ENCODE measurements at regions not wholly inside any gene's neighbourhood (a gene's known extent, or its start where the extent isn't known, plus 50 kb on each side); places are given as distances from the start of the nearest gene placed in this dataset.

- Histone ChIP-seq H3K36me3 (ENCODE audit: insufficient read depth, low read length) (no peaks in the 10 kb centered on the region), H3K79me2 (ENCODE audit: low read length) (no peaks in the 10 kb centered on the region), H3K9me3 (ENCODE audit: low read length) (no peaks in the 10 kb centered on the region), H3K4me1 (ENCODE audit: low read length) (no peaks in the 10 kb centered on the region), H3K27ac (ENCODE audit: low read length) (no peak overlapping the region), H3K4me2 (ENCODE audit: low read depth, low read length, poor library complexity, severe bottlenecking) (no peak overlapping the region), H3K27me3 (ENCODE audit: low read length) (no peaks in the 10 kb centered on the region), H4K20me1 (ENCODE audit: insufficient read depth, low read depth, low read length) (no peaks in the 10 kb centered on the region), H3K4me3 (ENCODE audit: low read length) (no peak overlapping the region), H3K9me2 (replicated peaks; ENCODE audit: insufficient read depth, low read length) (no peaks in the 10 kb centered on the region), H2AFZ (ENCODE audit: low read length) (no peak overlapping the region), H3K9ac (ENCODE audit: low read length) (no peak overlapping the region)
- DNase-seq, result no peak
Observed at GRCh38 chr10:88179831-88180230, 316.4 kb downstream of the PTEN start.

GRCh38 chr10:88181902-88182600, 318.6 kb downstream of the PTEN start:
- Histone ChIP-seq H4K20me1 (ENCODE audit: insufficient read depth, low read depth, low read length) (no peaks in the 10 kb centered on the region), H2AFZ (ENCODE audit: low read length) (no peak overlapping the region), H3K9ac (ENCODE audit: low read length) (no peak overlapping the region), H3K4me1 (ENCODE audit: low read length) (no peaks in the 10 kb centered on the region), H3K27me3 (ENCODE audit: low read length) (no peaks in the 10 kb centered on the region), H3K36me3 (ENCODE audit: insufficient read depth, low read length) (no peaks in the 10 kb centered on the region), H3K79me2 (ENCODE audit: low read length) (no peaks in the 10 kb centered on the region), H3K9me3 (ENCODE audit: low read length) (no peaks in the 10 kb centered on the region), H3K4me2 (ENCODE audit: low read depth, low read length, poor library complexity, severe bottlenecking) (no peak overlapping the region), H3K4me3 (ENCODE audit: low read length) (no peak overlapping the region), H3K9me2 (replicated peaks; ENCODE audit: insufficient read depth, low read length) (no peaks in the 10 kb centered on the region), H3K27ac (ENCODE audit: low read length) (no peak overlapping the region)
- no peak for DNase-seq

GRCh38 chr10:88182601-88182930, 319.1 kb downstream of the PTEN start:
- Histone ChIP-seq H3K4me3 (ENCODE audit: low read length) (no peak overlapping the region), H3K4me2 (ENCODE audit: low read depth, low read length, poor library complexity, severe bottlenecking) (no peak overlapping the region), H3K4me1 (ENCODE audit: low read length) (no peaks in the 10 kb centered on the region), H3K9me3 (ENCODE audit: low read length) (no peaks in the 10 kb centered on the region), H3K27ac (ENCODE audit: low read length) (no peak overlapping the region), H3K36me3 (ENCODE audit: insufficient read depth, low read length) (no peaks in the 10 kb centered on the region), H3K9me2 (replicated peaks; ENCODE audit: insufficient read depth, low read length) (no peaks in the 10 kb centered on the region), H3K27me3 (ENCODE audit: low read length) (no peaks in the 10 kb centered on the region), H3K79me2 (ENCODE audit: low read length) (no peaks in the 10 kb centered on the region), H2AFZ (ENCODE audit: low read length) (no peak overlapping the region), H4K20me1 (ENCODE audit: insufficient read depth, low read depth, low read length) (no peaks in the 10 kb centered on the region), H3K9ac (ENCODE audit: low read length) (no peak overlapping the region)
- no peak for DNase-seq

DNA sequence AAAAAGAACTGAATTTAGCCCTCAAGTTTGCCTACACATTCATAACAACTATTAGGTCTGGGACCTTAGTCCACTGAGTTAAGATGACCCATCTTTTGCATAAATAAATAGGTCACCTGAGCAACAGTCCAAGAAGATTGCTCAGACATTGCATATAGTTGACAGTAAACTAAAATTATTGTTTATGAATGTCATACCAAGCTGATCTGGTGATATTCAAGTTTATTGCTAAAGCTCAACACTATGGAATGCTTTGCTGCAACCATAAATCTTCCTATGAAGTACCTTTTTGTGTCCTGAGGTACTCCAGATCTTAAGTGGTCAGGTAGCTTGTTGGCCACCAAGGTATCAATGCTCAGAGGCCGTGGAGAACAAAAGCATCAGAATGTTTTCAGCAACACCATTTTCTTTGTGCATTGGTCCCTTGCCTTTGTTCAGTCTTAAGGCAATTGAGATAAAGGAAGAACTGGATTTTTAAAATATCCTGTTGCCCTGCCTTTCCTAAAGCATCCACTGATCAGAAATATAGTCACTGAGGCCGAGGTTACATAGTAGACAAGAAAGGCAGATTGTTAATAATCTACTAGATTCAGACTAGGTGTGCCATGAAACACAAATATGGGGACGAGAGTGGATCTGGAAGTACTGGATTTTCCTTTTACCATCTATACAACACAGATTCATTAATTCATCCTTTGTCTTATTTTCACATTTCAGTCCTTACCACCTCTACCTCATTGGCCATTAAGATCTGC, 321.3 kb downstream of the PTEN start:
- Histone ChIP-seq H3K27ac (ENCODE audit: low read length) (no peak overlapping the region), H3K79me2 (ENCODE audit: low read length) (no peaks in the 10 kb centered on the region), H4K20me1 (ENCODE audit: insufficient read depth, low read depth, low read length) (no peaks in the 10 kb centered on the region), H3K9ac (ENCODE audit: low read length) (no peak overlapping the region), H3K4me2 (ENCODE audit: low read depth, low read length, poor library complexity, severe bottlenecking) (no peak overlapping the region), H3K9me3 (ENCODE audit: low read length) (no peaks in the 10 kb centered on the region), H3K27me3 (ENCODE audit: low read length) (no peaks in the 10 kb centered on the region), H3K36me3 (ENCODE audit: insufficient read depth, low read length) (no peaks in the 10 kb centered on the region), H3K4me3 (ENCODE audit: low read length) (no peak overlapping the region), H3K9me2 (replicated peaks; ENCODE audit: insufficient read depth, low read length) (no peaks in the 10 kb centered on the region), H3K4me1 (ENCODE audit: low read length) (no peaks in the 10 kb centered on the region), H2AFZ (ENCODE audit: low read length) (no peak overlapping the region)
- DNase-seq, result no peak

DNA sequence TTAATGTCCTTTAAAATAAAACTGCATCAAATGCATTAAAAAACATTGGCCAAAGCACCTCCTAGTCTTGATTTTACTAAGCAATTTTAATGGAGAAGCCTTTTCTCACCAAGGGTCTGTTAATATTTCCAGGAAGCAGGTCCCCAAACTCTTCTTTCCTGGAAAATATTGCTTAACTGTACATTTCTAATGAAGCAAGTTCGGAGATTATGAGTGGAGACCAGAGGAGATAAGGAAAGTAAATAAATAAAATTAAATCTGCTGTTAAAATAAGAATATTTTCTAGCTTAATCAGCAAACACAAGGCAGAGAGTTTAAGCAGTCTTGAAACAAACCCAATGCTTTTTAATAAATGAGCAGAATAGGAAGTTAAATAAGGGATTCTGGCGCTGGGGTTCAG, 322.4 kb downstream of the PTEN start:
- Histone ChIP-seq H3K36me3 (ENCODE audit: insufficient read depth, low read length) (no peaks in the 10 kb centered on the region), H3K79me2 (ENCODE audit: low read length) (no peaks in the 10 kb centered on the region), H3K4me2 (ENCODE audit: low read depth, low read length, poor library complexity, severe bottlenecking) (no peak overlapping the region), H3K4me3 (ENCODE audit: low read length) (no peak overlapping the region), H3K4me1 (ENCODE audit: low read length) (no peaks in the 10 kb centered on the region), H3K9me2 (replicated peaks; ENCODE audit: insufficient read depth, low read length) (no peaks in the 10 kb centered on the region), H2AFZ (ENCODE audit: low read length) (no peak overlapping the region), H3K27me3 (ENCODE audit: low read length) (no peaks in the 10 kb centered on the region), H4K20me1 (ENCODE audit: insufficient read depth, low read depth, low read length) (no peaks in the 10 kb centered on the region), H3K27ac (ENCODE audit: low read length) (no peak overlapping the region), H3K9ac (ENCODE audit: low read length) (no peak overlapping the region), H3K9me3 (ENCODE audit: low read length) (no peaks in the 10 kb centered on the region)
- DNase-seq, result no peak

GRCh38 chr10:88186335-88186734, 322.9 kb downstream of the PTEN start:
- H4K20me1 ChIP-seq (ENCODE audit: insufficient read depth, low read depth, low read length), result no peaks in the 10 kb centered on the region
- no peaks in the 10 kb centered on the region for H3K4me1 ChIP-seq (ENCODE audit: low read length)
- H3K9ac ChIP-seq (ENCODE audit: low read length), result no peak overlapping the region
- no peak overlapping the region for H2AFZ ChIP-seq (ENCODE audit: low read length)
- H3K4me3 ChIP-seq (ENCODE audit: low read length), result no peak overlapping the region
- H3K9me3 ChIP-seq (ENCODE audit: low read length), result no peaks in the 10 kb centered on the region
- no peaks in the 10 kb centered on the region for H3K79me2 ChIP-seq (ENCODE audit: low read length)
- H3K27me3 ChIP-seq (ENCODE audit: low read length), result no peaks in the 10 kb centered on the region
- no peak overlapping the region for H3K27ac ChIP-seq (ENCODE audit: low read length)
- H3K36me3 ChIP-seq (ENCODE audit: insufficient read depth, low read length), result no peaks in the 10 kb centered on the region
- no peak for DNase-seq
- no peak overlapping the region for H3K4me2 ChIP-seq (ENCODE audit: low read depth, low read length, poor library complexity, severe bottlenecking)
- no peaks in the 10 kb centered on the region for H3K9me2 ChIP-seq (replicated peaks; ENCODE audit: insufficient read depth, low read length)

GRCh38 chr10:88187472-88187871, 324.0 kb downstream of the PTEN start:
- H3K4me2 ChIP-seq (ENCODE audit: low read depth, low read length, poor library complexity, severe bottlenecking), result no peak overlapping the region
- no peaks in the 10 kb centered on the region for H3K9me3 ChIP-seq (ENCODE audit: low read length)
- H4K20me1 ChIP-seq (ENCODE audit: insufficient read depth, low read depth, low read length), result no peaks in the 10 kb centered on the region
- no peaks in the 10 kb centered on the region for H3K9me2 ChIP-seq (replicated peaks; ENCODE audit: insufficient read depth, low read length)
- H3K27ac ChIP-seq (ENCODE audit: low read length), result no peak overlapping the region
- H3K4me3 ChIP-seq (ENCODE audit: low read length), result no peak overlapping the region
- H3K36me3 ChIP-seq (ENCODE audit: insufficient read depth, low read length), result no peaks in the 10 kb centered on the region
- H2AFZ ChIP-seq (ENCODE audit: low read length), result no peak overlapping the region
- H3K9ac ChIP-seq (ENCODE audit: low read length), result no peak overlapping the region
- H3K27me3 ChIP-seq (ENCODE audit: low read length), result no peaks in the 10 kb centered on the region
- no peaks in the 10 kb centered on the region for H3K79me2 ChIP-seq (ENCODE audit: low read length)
- H3K4me1 ChIP-seq (ENCODE audit: low read length), result no peaks in the 10 kb centered on the region
- DNase-seq, result no peak

- Histone ChIP-seq H4K20me1 (ENCODE audit: insufficient read depth, low read depth, low read length) (no peaks in the 10 kb centered on the region), H3K9me3 (ENCODE audit: low read length) (no peaks in the 10 kb centered on the region), H3K4me1 (ENCODE audit: low read length) (no peaks in the 10 kb centered on the region), H3K9ac (ENCODE audit: low read length) (no peak overlapping the region), H3K27ac (ENCODE audit: low read length) (no peak overlapping the region), H2AFZ (ENCODE audit: low read length) (no peak overlapping the region), H3K4me2 (ENCODE audit: low read depth, low read length, poor library complexity, severe bottlenecking) (no peak overlapping the region), H3K79me2 (ENCODE audit: low read length) (no peaks in the 10 kb centered on the region), H3K36me3 (ENCODE audit: insufficient read depth, low read length) (no peaks in the 10 kb centered on the region), H3K4me3 (ENCODE audit: low read length) (no peak overlapping the region), H3K9me2 (replicated peaks; ENCODE audit: insufficient read depth, low read length) (no peaks in the 10 kb centered on the region), H3K27me3 (ENCODE audit: low read length) (no peaks in the 10 kb centered on the region)
- DNase-seq, result no peak
Observed at GRCh38 chr10:88190123-88190522, 326.7 kb downstream of the PTEN start.
